GM13977 (cell line): ENCODE measurements at regions not wholly inside any gene's neighbourhood (a gene's known extent, or its start where the extent isn't known, plus 50 kb on each side); places are given as distances from the start of the nearest gene placed in this dataset.

ENCODE experiments used
- DNase-seq: peaks from one replicate; pipeline ENCODE4 v3.0.0; 2012; ENCODE audit warnings: low spot score
- in situ Hi-C: fragments of 300-500 bp; cut with MboI; formaldehyde crosslinking; loops from one replicate; pipeline ENCODE4 v1.12.0; 2022; ENCODE audit warnings: low sequenced_read_pairs, low pct_unique_long_range_greater_than_20kb, mixed read lengths, inconsistent platforms; ENCODE audit not compliant: unreplicated experiment
- TF ChIP-seq, protein P1 (sequence below): IDR thresholded peaks from 2 replicates; pipeline ENCODE4 v1.5.1; 2012; ENCODE audit warnings: mild to moderate bottlenecking, control low read depth; ENCODE audit not compliant: insufficient read depth; ENCODE audit errors: extremely low read depth, missing control alignments

GRCh38 chr3:110164632-110165369 lies 827.5 kb upstream of the DPPA4 start:
- in situ Hi-C loops: no loop called here
- TF ChIP-seq, protein P1, sequence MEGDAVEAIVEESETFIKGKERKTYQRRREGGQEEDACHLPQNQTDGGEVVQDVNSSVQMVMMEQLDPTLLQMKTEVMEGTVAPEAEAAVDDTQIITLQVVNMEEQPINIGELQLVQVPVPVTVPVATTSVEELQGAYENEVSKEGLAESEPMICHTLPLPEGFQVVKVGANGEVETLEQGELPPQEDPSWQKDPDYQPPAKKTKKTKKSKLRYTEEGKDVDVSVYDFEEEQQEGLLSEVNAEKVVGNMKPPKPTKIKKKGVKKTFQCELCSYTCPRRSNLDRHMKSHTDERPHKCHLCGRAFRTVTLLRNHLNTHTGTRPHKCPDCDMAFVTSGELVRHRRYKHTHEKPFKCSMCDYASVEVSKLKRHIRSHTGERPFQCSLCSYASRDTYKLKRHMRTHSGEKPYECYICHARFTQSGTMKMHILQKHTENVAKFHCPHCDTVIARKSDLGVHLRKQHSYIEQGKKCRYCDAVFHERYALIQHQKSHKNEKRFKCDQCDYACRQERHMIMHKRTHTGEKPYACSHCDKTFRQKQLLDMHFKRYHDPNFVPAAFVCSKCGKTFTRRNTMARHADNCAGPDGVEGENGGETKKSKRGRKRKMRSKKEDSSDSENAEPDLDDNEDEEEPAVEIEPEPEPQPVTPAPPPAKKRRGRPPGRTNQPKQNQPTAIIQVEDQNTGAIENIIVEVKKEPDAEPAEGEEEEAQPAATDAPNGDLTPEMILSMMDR: no peak
- DNase-seq: no peak

DNA sequence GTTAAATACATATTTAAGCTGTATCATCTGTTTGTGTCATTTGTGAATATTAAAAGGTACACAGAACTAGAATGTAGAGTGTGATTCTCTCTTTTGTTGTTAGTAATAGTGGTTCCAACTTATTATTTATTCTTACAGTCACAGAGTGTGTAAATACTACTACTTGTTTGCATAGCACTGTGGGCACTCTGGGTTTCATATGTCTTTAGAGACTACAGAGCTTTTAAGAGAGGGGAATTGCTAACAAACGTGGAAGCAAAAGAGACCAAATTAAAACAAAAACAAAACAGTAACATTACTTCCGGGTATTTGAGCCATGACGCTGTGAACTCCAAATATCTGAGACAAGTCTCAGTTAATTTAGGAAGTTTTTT lies 828.0 kb upstream of the DPPA4 start:
- DNase-seq: no peak
- TF ChIP-seq, protein P1: no peak
- in situ Hi-C loops: no loop called here

DNA sequence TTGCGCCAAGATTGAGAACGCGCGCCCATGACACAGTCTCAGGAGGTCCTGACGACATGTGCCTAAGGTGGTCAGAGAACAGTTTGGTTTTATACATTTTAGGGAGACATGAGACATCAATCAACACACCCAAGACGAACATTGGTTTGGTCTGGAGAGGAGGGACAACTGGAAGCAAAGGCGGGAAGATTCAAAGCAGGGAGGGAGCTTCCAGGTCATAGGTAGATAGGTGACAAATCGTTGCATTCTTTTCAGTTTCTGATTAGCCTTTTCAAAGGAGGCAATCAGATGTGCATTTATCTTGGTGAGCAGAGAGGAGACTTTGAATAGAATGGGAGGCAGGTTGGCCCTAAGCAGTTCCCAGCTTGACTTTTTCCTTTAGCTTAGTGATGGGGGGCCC lies 828.4 kb upstream of the DPPA4 start:
- in situ Hi-C loops: no loop called here
- TF ChIP-seq, protein P1: no peak
- no peak for DNase-seq

GRCh38 chr3:110166791-110167190 lies 829.4 kb upstream of the DPPA4 start:
- TF ChIP-seq, protein P1: no peak
- in situ Hi-C loops: no loop called here
- no peak for DNase-seq

DNA sequence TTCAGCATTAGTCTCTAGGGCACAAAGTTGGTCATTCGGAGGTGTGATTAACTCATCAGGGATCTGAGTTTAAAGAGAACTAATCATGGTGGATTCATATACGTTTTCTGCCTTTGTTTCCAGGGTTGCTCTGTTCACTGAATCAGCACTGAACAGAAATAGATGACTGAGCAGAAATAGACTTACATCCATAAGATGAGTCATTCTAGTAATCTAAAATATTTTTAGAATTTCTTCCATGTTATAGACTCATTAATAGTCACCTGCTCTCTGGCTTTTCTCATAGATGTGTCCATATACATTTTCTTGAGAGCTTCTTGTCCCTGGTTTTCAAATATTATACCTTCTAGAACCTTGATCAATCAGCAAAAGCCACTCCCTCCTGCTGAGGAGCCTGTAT lies 837.6 kb upstream of the DPPA4 start:
- TF ChIP-seq, protein P1: no peak
- in situ Hi-C loops: no loop called here
- DNase-seq: no peak

DNA sequence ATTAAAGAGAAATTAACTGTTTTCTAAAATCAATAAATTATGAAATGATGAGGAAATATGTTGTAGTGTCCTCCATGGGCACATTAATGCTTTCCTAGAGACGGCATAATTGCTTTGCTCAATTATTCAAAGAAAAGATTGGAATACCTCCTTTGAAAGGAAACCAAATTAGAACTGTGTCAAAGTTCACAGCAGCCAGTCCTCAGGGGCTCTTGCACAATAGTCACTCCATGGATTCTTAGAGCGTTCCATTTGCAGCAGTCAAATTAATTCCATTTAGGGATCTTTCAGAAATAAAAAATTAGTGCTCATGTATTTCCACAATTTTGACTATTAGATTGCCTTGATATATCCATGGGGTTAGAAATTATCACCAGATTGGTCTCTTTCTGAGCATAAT lies 841.6 kb upstream of the DPPA4 start:
- TF ChIP-seq, protein P1: no peak
- in situ Hi-C loops: no loop called here
- DNase-seq: no peak
